ENCODE measurements at regions not wholly inside any gene's neighbourhood (a gene's known extent, or its start where the extent isn't known, plus 50 kb on each side); places are given as distances from the start of the nearest gene placed in this dataset.
"Not testable (repeated sequence)": the region's sequence is repeated elsewhere in the genome, so short reads cannot be mapped to it uniquely, and the experiment has no call there.

GRCh38 chr12:105524961-105525360, 194.5 kb downstream of the C12orf75 start:
- no peak for DNase-seq (ENCODE audit: low read depth in 2 of 2)

- DNase-seq (ENCODE audit: low read depth in 2 of 2) = no peak
Measured at GRCh38 chr12:105534068-105534467, 203.6 kb downstream of the C12orf75 start.

- not testable (repeated sequence) for DNase-seq (ENCODE audit: low read depth in 2 of 2)
Measured at GRCh38 chr12:105535033-105535432, 204.5 kb downstream of the C12orf75 start.

- DNase-seq (ENCODE audit: low read depth in 2 of 2) = no peak
Measured at GRCh38 chr12:105538880-105539279, 208.4 kb downstream of the C12orf75 start.

- DNase-seq (ENCODE audit: low read depth in 2 of 2) = no peak
Measured at GRCh38 chr12:105539735-105540134, 209.2 kb downstream of the C12orf75 start.

- no peak for DNase-seq (ENCODE audit: low read depth in 2 of 2)
Measured at GRCh38 chr12:105547786-105548185, 217.3 kb downstream of the C12orf75 start.

GRCh38 chr12:105548626-105549025, 218.1 kb downstream of the C12orf75 start:
- DNase-seq (ENCODE audit: low read depth in 2 of 2) = no peak

GRCh38 chr12:105552056-105552455, 221.6 kb downstream of the C12orf75 start:
- DNase-seq (ENCODE audit: low read depth in 2 of 2) = no peak

GRCh38 chr12:105554223-105554678, 223.8 kb downstream of the C12orf75 start:
- peak in 1 of 2 donors; percentile 37 for DNase-seq (ENCODE audit: low read depth in 2 of 2)

- DNase-seq (ENCODE audit: low read depth in 2 of 2) = peak in 1 of 2 donors; percentile 19
Measured at GRCh38 chr12:105554856-105555255, 224.4 kb downstream of the C12orf75 start.

- peak in 1 of 2 donors; percentile 40 for DNase-seq (ENCODE audit: low read depth in 2 of 2)
Measured at GRCh38 chr12:105555556-105556295, 225.2 kb downstream of the C12orf75 start.

- DNase-seq (ENCODE audit: low read depth in 2 of 2) = no peak
Measured at GRCh38 chr12:105559310-105559709, 228.8 kb downstream of the C12orf75 start.

- no peak for DNase-seq (ENCODE audit: low read depth in 2 of 2)
Measured at GRCh38 chr12:105561546-105562198, 231.2 kb downstream of the C12orf75 start.

GRCh38 chr12:105562199-105562971, 231.9 kb downstream of the C12orf75 start:
- DNase-seq (ENCODE audit: low read depth in 2 of 2) = peak in 1 of 2 donors; percentile 55

GRCh38 chr12:105567061-105567460, 236.6 kb downstream of the C12orf75 start:
- no peak for DNase-seq (ENCODE audit: low read depth in 2 of 2)

- no peak for DNase-seq (ENCODE audit: low read depth in 2 of 2)
Measured at GRCh38 chr12:105569886-105570285, 239.4 kb downstream of the C12orf75 start.

- no peak for DNase-seq (ENCODE audit: low read depth in 2 of 2)
Measured at GRCh38 chr12:105570944-105571343, 240.5 kb downstream of the C12orf75 start.

- no peak for DNase-seq (ENCODE audit: low read depth in 2 of 2)
Measured at GRCh38 chr12:105573574-105573973, 243.1 kb downstream of the C12orf75 start.

GRCh38 chr12:105574056-105574715, 243.7 kb downstream of the C12orf75 start:
- no peak for DNase-seq (ENCODE audit: low read depth in 2 of 2)

- DNase-seq (ENCODE audit: low read depth in 2 of 2) = no peak
Measured at GRCh38 chr12:105575235-105575634, 244.7 kb downstream of the C12orf75 start.

- peak in 1 of 2 donors; percentile 23 for DNase-seq (ENCODE audit: low read depth in 2 of 2)
Measured at GRCh38 chr12:105576261-105576660, 245.8 kb downstream of the C12orf75 start.
